HEK293T (cell line): ENCODE measurements at regions not wholly inside any gene's neighbourhood (a gene's known extent, or its start where the extent isn't known, plus 50 kb on each side); places are given as distances from the start of the nearest gene placed in this dataset.

Experiments used
- BHLHE40 ChIP-seq: fragments of 450-650 bp; IDR thresholded peaks from 2 replicates; pipeline ENCODE4 v1.6.1; 2016; ENCODE audit warnings: mild to moderate bottlenecking, moderate library complexity, borderline replicate concordance
- CTBP1 ChIP-seq: fragments of 450-650 bp; IDR thresholded peaks from 2 replicates; pipeline ENCODE4 v1.6.1; 2016; ENCODE audit warnings: borderline replicate concordance
- FOXA1 ChIP-seq: fragments of 450-650 bp; IDR thresholded peaks from 2 replicates; pipeline ENCODE4 v1.6.1; 2016; ENCODE audit warnings: mild to moderate bottlenecking
- FOXM1 ChIP-seq: fragments of 450-650 bp; IDR thresholded peaks from 2 replicates; pipeline ENCODE4 v1.6.1; 2017; ENCODE audit warnings: mild to moderate bottlenecking, borderline replicate concordance
- NFRKB ChIP-seq: fragments of 450-650 bp; IDR thresholded peaks from 2 replicates; pipeline ENCODE4 v1.6.1; 2016; ENCODE audit warnings: mild to moderate bottlenecking, moderate library complexity
- TARDBP ChIP-seq: fragments of 450-650 bp; IDR thresholded peaks from 2 replicates; pipeline ENCODE4 v1.6.1; 2016

DNA sequence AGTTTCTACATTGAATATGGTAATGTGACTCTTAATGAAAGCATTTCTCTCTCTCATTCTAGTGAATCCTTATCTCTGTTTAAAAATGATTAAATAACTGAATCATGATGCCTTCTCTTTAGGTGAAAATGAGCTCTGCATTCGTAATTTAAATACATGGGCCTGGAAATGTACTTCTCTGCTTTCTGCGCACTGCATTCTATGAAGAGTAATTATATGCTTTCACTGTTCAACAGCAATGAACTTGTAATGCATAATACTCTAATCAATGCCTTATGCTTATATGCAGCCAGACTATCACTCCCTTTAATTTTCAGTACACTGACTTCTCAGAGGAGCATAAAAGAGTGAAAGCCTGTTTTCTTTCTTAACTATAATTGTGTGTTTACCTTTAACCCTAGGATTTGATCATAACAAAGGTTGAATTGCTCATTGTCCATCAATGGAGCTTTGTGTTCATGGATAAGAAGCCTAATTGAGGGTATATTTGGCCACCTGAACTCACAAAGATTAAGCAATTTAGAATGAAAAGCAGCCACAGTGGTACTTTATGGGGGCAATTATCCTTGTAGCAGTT lies 330.8 kb upstream of the PDZRN3 start:
- TF ChIP-seq FOXM1 (no peak), BHLHE40 (no peak), NFRKB (no peak), CTBP1 (no peak), TARDBP (no peak), FOXA1 (no peak)
